ACC112 (cell line): ENCODE measurements at regions not wholly inside any gene's neighbourhood (a gene's known extent, or its start where the extent isn't known, plus 50 kb on each side); places are given as distances from the start of the nearest gene placed in this dataset.

Experiments
- H2AFZ ChIP-seq: fragments of 200-600 bp; sonication (generic); one replicate; pipeline ENCODE4 v1.6.0; 2017; ENCODE audit warnings: antibody characterized with exemption, low read length; ENCODE audit not compliant: unreplicated experiment
- H3K27ac ChIP-seq: fragments of 200-600 bp; sonication (generic); 2 replicates; pipeline ENCODE4 v1.5.1; 2014; ENCODE audit warnings: low read depth, mild to moderate bottlenecking, antibody characterized with exemption, low read length, moderate library complexity
- H3K27me3 ChIP-seq: fragments of 200-600 bp; sonication (generic); 2 replicates; pipeline ENCODE4 v1.6.1; 2014; ENCODE audit warnings: mild to moderate bottlenecking, antibody characterized with exemption, low read length, moderate library complexity, mixed read lengths; ENCODE audit not compliant: insufficient read depth
- H3K36me3 ChIP-seq: fragments of 200-600 bp; sonication (generic); 2 replicates; pipeline ENCODE4 v1.6.1; 2016; ENCODE audit warnings: mild to moderate bottlenecking, antibody characterized with exemption, low read length, moderate library complexity, mixed read lengths; ENCODE audit not compliant: insufficient read depth
- H3K4me1 ChIP-seq: fragments of 200-600 bp; sonication (generic); one replicate; pipeline ENCODE4 v1.6.1; 2016; ENCODE audit warnings: low read length, mixed read lengths; ENCODE audit not compliant: insufficient read depth, unreplicated experiment, control insufficient read depth
- H3K4me3 ChIP-seq: fragments of 200-600 bp; sonication (generic); 2 replicates; pipeline ENCODE4 v1.5.1; 2014; ENCODE audit warnings: mild to moderate bottlenecking, low read depth, low read length
- H3K79me2 ChIP-seq: fragments of 200-600 bp; sonication (generic); one replicate; pipeline ENCODE4 v1.6.0; 2016; ENCODE audit warnings: low read length; ENCODE audit not compliant: control insufficient read depth, unreplicated experiment, insufficient read depth

- Histone ChIP-seq H3K27ac (no peak overlapping the region), H3K79me2 (no peaks in the 10 kb centered on the region), H2AFZ (no peak overlapping the region), H3K4me3 (no peak overlapping the region), H3K27me3 (peaks cover 3% of the 10 kb centered on the region; the same call in 1 of the 2 replicates), H3K36me3 (no peaks in the 10 kb centered on the region), H3K4me1 (no peaks in the 10 kb centered on the region)
These were observed 114.0 kb downstream of the NR1D2 start for GRCh38 chr3:24058940-24059705.

- no peak overlapping the region for H3K4me3 ChIP-seq
- no peaks in the 10 kb centered on the region for H3K36me3 ChIP-seq
- no peaks in the 10 kb centered on the region for H3K79me2 ChIP-seq
- H2AFZ ChIP-seq, result no peak overlapping the region
- no peaks in the 10 kb centered on the region for H3K4me1 ChIP-seq
- no peak overlapping the region for H3K27ac ChIP-seq
- H3K27me3 ChIP-seq, result peaks cover 3% of the 10 kb centered on the region; the same call in 1 of the 2 replicates
These were observed 115.0 kb downstream of the NR1D2 start for GRCh38 chr3:24060055-24060454.

GRCh38 chr3:24062916-24063315 lies 117.8 kb downstream of the NR1D2 start:
- Histone ChIP-seq H3K4me3 (no peak overlapping the region), H3K27me3 (peaks cover 3% of the 10 kb centered on the region; the same call in 1 of the 2 replicates), H3K4me1 (no peaks in the 10 kb centered on the region), H3K27ac (no peak overlapping the region), H3K79me2 (no peaks in the 10 kb centered on the region), H2AFZ (no peak overlapping the region), H3K36me3 (no peaks in the 10 kb centered on the region)
